ENCODE measurements at regions not wholly inside any gene's neighbourhood (a gene's known extent, or its start where the extent isn't known, plus 50 kb on each side); places are given as distances from the start of the nearest gene placed in this dataset.

GRCh38 chr1:216892581-216893160 lies 169.4 kb upstream of the ESRRG start:
- no peak for TF ChIP-seq CTCF (IDR thresholded peaks at IDR 0.05; ENCODE audit: low read depth, low read length)
- TF ChIP-seq EZH2phosphoT487 (IDR thresholded peaks at IDR 0.05; ENCODE audit: low read depth), result no peak

Data from OCI-LY3 (cell line).